CD4-positive, alpha-beta T cell (primary cell): ENCODE measurements at regions not wholly inside any gene's neighbourhood (a gene's known extent, or its start where the extent isn't known, plus 50 kb on each side); places are given as distances from the start of the nearest gene placed in this dataset.

ENCODE experiments used
- ATAC-seq: fragments of 200-7000 bp; cut with Tn5 transposase; one replicate; pipeline ENCODE4 v1.10.0; 2022; ENCODE audit warnings: mild to moderate bottlenecking; ENCODE audit not compliant: poor library complexity
- CTCF ChIA-PET: fragments of 350-600 bp; sonication (Branson Sonifier 250); formaldehyde crosslinking; loops from one replicate; lab custom pipeline; 2021; ENCODE audit warnings: antibody characterized with exemption, inconsistent platforms; lab: Charles Lee
- POLR2A ChIA-PET: fragments of 350-600 bp; sonication (Branson Sonifier 250); formaldehyde crosslinking; loops from one replicate; lab custom pipeline; 2021; ENCODE audit warnings: antibody characterized with exemption, inconsistent platforms; lab: Charles Lee
- DNase-seq, 14 experiments: peaks; one replicate each; pipeline ENCODE4 v3.0.0-alpha.2; 2013 to 2020; ENCODE audit warnings: mixed read lengths in 2 of 14
- H3K27ac ChIP-seq, 2 donors: one replicate each; pipeline versions ENCODE4 v1.5.1 to v1.7.0; 2013; ENCODE audit warnings: low read length in 2 of 2, low read depth in 1 of 2, mild to moderate bottlenecking in 1 of 2
- H3K27me3 ChIP-seq, 2 experiments: 1 replicate in 1 of 2; 2 replicates in 1 of 2; pipeline versions ENCODE4 v1.6.1 to v1.7.0; 2013; ENCODE audit warnings: low read length in 2 of 2, control low read depth in 1 of 2, mild to moderate bottlenecking in 1 of 2, moderate library complexity in 1 of 2; ENCODE audit not compliant: insufficient read depth in 2 of 2, control insufficient read depth in 1 of 2
- H3K36me3 ChIP-seq: one replicate; pipeline ENCODE4 v1.6.1; 2013; ENCODE audit warnings: low read length, control low read depth; ENCODE audit not compliant: insufficient read depth
- H3K4me1 ChIP-seq: one replicate; pipeline ENCODE4 v1.6.1; 2013; ENCODE audit warnings: low read length, control low read depth; ENCODE audit not compliant: insufficient read depth
- H3K4me3 ChIP-seq: one replicate; pipeline ENCODE4 v1.5.1; 2013; ENCODE audit warnings: mild to moderate bottlenecking, low read length, moderate library complexity
- H3K9me3 ChIP-seq, 2 experiments: 1 replicate in 1 of 2; 2 replicates in 1 of 2; pipeline versions ENCODE4 v1.6.1 to v1.7.0; 2013; ENCODE audit warnings: low read length in 2 of 2, mild to moderate bottlenecking in 2 of 2, control low read depth in 1 of 2, moderate library complexity in 1 of 2; ENCODE audit not compliant: control insufficient read depth in 1 of 2, insufficient read depth in 1 of 2
- H3K27ac Mint-ChIP-seq: one replicate; pipeline ENCODE4 v1.8.0; 2020; ENCODE audit warnings: mixed read lengths
- H3K27me3 Mint-ChIP-seq: one replicate; pipeline ENCODE4 v1.8.0; 2021; ENCODE audit warnings: mixed read lengths
- H3K36me3 Mint-ChIP-seq: one replicate; pipeline ENCODE4 v1.8.0; 2021; ENCODE audit warnings: low read depth, mixed read lengths
- H3K4me1 Mint-ChIP-seq: one replicate; pipeline ENCODE4 v1.8.0; 2021; ENCODE audit warnings: low read depth, mixed read lengths
- H3K4me3 Mint-ChIP-seq: one replicate; pipeline ENCODE4 v1.8.0; 2020; ENCODE audit warnings: mild to moderate bottlenecking, mixed read lengths
- H3K9me3 Mint-ChIP-seq: one replicate; pipeline ENCODE4 v1.8.0; 2020; ENCODE audit warnings: mixed read lengths
- intact Hi-C, 2 experiments: fragments of 100-400 bp; cut with DNase I in 1 of 2; cut with micrococcal nuclease in 1 of 2; formaldehyde crosslinking; loops; one replicate each; pipeline versions ENCODE4 v1.15.1 to v1.9.0; 2023 to 2025; cut with DNase I, micrococcal nuclease
- TF ChIP-seq, protein P1 (sequence below): fragments of 200-600 bp; IDR thresholded peaks from one replicate; pipeline ENCODE4 v1.8.0; 2022; ENCODE audit warnings: antibody characterized with exemption, mild to moderate bottlenecking

DNA sequence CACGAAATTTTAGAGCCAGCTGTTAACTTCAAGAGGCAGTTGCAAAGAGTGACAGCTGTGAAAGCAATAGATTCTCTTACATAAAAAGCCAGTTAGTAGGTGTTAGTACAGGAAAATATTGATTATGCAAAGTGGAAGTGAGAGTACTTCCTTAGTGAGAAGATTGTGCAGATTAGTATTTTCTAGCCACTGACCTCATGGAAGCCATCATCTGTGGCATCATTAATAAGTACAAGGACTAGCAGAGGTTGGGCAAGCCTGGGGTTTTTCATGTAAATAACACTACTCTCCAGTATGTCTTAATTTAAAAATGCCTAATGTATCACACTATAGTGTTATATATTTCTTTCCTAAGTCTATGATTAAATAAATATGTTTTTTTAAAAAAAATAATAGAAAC, 166.2 kb upstream of the DTNA start:
- Mint-ChIP-seq H3K4me1 (no peaks in the 10 kb centered on the region), H3K27me3 (no peaks in the 10 kb centered on the region), H3K36me3 (no peaks in the 10 kb centered on the region), H3K27ac (no peak overlapping the region), H3K9me3 (peaks cover 10% of the 10 kb centered on the region), H3K4me3 (no peak overlapping the region)
- TF ChIP-seq, protein P1, sequence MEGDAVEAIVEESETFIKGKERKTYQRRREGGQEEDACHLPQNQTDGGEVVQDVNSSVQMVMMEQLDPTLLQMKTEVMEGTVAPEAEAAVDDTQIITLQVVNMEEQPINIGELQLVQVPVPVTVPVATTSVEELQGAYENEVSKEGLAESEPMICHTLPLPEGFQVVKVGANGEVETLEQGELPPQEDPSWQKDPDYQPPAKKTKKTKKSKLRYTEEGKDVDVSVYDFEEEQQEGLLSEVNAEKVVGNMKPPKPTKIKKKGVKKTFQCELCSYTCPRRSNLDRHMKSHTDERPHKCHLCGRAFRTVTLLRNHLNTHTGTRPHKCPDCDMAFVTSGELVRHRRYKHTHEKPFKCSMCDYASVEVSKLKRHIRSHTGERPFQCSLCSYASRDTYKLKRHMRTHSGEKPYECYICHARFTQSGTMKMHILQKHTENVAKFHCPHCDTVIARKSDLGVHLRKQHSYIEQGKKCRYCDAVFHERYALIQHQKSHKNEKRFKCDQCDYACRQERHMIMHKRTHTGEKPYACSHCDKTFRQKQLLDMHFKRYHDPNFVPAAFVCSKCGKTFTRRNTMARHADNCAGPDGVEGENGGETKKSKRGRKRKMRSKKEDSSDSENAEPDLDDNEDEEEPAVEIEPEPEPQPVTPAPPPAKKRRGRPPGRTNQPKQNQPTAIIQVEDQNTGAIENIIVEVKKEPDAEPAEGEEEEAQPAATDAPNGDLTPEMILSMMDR, result no peak
- ChIA-PET CTCF (no interaction called here), POLR2A (no interaction called here)
- Histone ChIP-seq H3K4me3 (no peak overlapping the region), H3K27ac (no peak overlapping the region), H3K4me1 (no peaks in the 10 kb centered on the region), H3K27me3 (no peaks in the 10 kb centered on the region), H3K9me3 (no peaks in the 10 kb centered on the region), H3K36me3 (no peaks in the 10 kb centered on the region)
- no peak for ATAC-seq
- intact Hi-C loops, result no loop called here
- no peak for DNase-seq

DNA sequence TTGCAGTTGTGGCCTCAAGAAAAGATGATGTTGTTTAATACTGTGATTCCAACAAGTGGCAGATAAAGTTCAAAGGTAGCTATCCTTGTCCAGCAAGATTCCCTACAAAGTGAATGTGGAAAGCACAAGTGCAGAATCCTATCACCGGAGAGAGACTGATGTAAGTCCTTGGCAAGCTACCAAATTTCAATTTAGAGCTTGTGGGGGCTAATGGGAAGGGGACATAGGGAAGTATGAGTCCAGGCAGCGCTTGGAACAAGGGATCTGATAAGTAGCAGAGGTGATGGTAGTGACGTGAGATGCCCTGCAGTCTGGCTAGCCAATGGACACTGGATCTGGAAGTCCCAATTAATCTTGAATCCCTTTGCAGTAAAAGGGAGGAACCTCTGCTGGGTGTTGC, 165.2 kb upstream of the DTNA start:
- no peak for DNase-seq
- Histone ChIP-seq H3K36me3 (no peaks in the 10 kb centered on the region), H3K27me3 (no peaks in the 10 kb centered on the region), H3K4me3 (no peak overlapping the region), H3K27ac (no peak overlapping the region), H3K9me3 (no peaks in the 10 kb centered on the region), H3K4me1 (no peaks in the 10 kb centered on the region)
- CTCF ChIA-PET, result interaction anchor here (0.6 kb wide), 1 partner anchor 108 kb away, joined by 3 read pairs; no protein-coding TSS in a partner anchor
- H3K4me1 Mint-ChIP-seq, result no peaks in the 10 kb centered on the region
- POLR2A ChIA-PET, result no interaction called here
- intact Hi-C loops, result no loop called here
- H3K4me3 Mint-ChIP-seq, result no peak overlapping the region
- H3K36me3 Mint-ChIP-seq, result no peaks in the 10 kb centered on the region
- peaks cover 10% of the 10 kb centered on the region for H3K9me3 Mint-ChIP-seq
- no peaks in the 10 kb centered on the region for H3K27me3 Mint-ChIP-seq
- TF ChIP-seq, protein P1, result no peak
- H3K27ac Mint-ChIP-seq, result no peak overlapping the region
- ATAC-seq, result no peak

DNA sequence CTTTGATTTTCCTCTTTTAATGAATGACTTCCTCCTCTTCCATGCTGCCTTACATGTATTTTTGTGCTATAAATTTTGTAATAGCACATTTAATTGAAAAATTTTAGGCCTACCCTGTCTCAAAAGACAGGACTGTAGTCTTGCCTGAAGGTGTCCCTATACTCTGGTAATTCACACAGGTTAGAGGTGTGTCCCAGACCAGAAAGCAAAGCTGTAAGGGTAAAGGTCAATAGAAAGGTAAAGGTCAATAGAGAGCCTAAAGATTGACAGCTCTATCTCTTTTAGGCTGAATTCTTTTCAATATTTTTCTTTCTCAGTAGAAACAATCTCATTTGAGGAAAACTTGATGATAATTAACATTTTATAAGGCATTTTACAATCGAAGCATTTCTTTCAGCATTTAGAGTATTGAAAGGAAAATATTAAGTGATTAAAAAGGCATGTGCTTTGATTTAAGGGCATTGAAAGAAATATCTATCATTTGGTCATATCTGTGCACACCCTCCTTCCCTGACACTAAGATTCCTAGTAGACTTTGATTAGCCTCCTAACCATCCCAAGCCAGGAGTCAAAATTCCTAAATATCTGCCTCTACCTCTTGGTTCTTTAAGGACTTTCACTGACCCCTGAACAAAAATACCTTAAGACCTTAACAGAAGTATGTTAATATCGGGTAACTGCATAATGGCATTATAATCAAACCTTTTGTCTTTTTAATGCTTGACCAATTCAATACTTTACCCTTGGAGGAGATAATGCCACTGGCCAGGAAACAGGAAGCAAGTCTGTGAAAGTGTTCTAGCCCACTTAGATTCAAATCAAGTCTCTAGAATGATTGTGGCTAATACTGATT, 161.8 kb upstream of the DTNA start:
- TF ChIP-seq, protein P1, result no peak
- Mint-ChIP-seq H3K4me3 (no peak overlapping the region), H3K9me3 (peaks cover 5% of the 10 kb centered on the region), H3K36me3 (no peaks in the 10 kb centered on the region), H3K27me3 (no peaks in the 10 kb centered on the region), H3K4me1 (no peaks in the 10 kb centered on the region), H3K27ac (no peak overlapping the region)
- no peaks in the 10 kb centered on the region for H3K27me3 ChIP-seq
- intact Hi-C loops, result no loop called here
- no peak overlapping the region for H3K4me3 ChIP-seq
- ATAC-seq, result no peak
- no peak for DNase-seq
- ChIA-PET CTCF (no interaction called here), POLR2A (no interaction called here)
- no peaks in the 10 kb centered on the region for H3K9me3 ChIP-seq
- H3K36me3 ChIP-seq, result no peaks in the 10 kb centered on the region
- H3K4me1 ChIP-seq, result no peaks in the 10 kb centered on the region
- H3K27ac ChIP-seq, result no peak overlapping the region
